SK-N-SH (cell line): ENCODE measurements at regions not wholly inside any gene's neighbourhood (a gene's known extent, or its start where the extent isn't known, plus 50 kb on each side); places are given as distances from the start of the nearest gene placed in this dataset.

Source experiments
- EP300 ChIP-seq, 2 experiments: IDR thresholded peaks; 2 replicates each; pipeline versions ENCODE4 v1.4.0 to v1.6.1; 2012; ENCODE audit warnings: borderline replicate concordance in 1 of 2, low read depth in 1 of 2, low read length in 1 of 2
- SMC3 ChIP-seq: IDR thresholded peaks from 2 replicates; pipeline ENCODE4 v1.6.1; 2012; ENCODE audit warnings: low read depth, low read length, improper control_type of control experiment
- TF ChIP-seq, protein P1 (sequence below): fragments of 200-600 bp; sonication (generic); IDR thresholded peaks from 2 replicates; pipeline ENCODE4 v1.6.1; 2017; ENCODE audit warnings: antibody characterized with exemption, mild to moderate bottlenecking, moderate library complexity

DNA sequence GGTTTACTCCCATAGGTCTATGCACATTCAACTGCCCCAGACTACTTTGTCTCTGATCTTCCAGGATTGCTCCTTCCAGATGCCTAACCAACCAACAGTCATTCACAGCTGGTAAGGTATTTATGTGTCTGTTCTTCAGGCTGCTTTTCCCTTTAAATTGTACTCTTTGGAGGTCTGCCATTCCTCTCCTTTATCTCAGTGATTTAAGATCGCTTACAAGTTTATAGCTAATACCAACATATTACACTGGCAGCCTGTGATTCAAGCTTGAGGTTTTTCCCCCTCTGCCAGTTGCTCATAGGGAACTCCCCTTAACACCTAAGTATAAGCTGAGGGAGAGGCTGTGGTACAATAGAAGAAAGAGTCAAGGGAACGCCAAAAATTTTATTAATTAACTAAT lies 711.7 kb upstream of the EDIL3 start:
- no peak for TF ChIP-seq EP300 (IDR thresholded peaks at IDR 0.05; ENCODE audit: borderline replicate concordance in 1 of 2, low read depth in 1 of 2, low read length in 1 of 2)
- TF ChIP-seq, protein P1, sequence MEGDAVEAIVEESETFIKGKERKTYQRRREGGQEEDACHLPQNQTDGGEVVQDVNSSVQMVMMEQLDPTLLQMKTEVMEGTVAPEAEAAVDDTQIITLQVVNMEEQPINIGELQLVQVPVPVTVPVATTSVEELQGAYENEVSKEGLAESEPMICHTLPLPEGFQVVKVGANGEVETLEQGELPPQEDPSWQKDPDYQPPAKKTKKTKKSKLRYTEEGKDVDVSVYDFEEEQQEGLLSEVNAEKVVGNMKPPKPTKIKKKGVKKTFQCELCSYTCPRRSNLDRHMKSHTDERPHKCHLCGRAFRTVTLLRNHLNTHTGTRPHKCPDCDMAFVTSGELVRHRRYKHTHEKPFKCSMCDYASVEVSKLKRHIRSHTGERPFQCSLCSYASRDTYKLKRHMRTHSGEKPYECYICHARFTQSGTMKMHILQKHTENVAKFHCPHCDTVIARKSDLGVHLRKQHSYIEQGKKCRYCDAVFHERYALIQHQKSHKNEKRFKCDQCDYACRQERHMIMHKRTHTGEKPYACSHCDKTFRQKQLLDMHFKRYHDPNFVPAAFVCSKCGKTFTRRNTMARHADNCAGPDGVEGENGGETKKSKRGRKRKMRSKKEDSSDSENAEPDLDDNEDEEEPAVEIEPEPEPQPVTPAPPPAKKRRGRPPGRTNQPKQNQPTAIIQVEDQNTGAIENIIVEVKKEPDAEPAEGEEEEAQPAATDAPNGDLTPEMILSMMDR, result no peak
- no peak for TF ChIP-seq SMC3
